ENCODE measurements at regions not wholly inside any gene's neighbourhood (a gene's known extent, or its start where the extent isn't known, plus 50 kb on each side); places are given as distances from the start of the nearest gene placed in this dataset.

DNA sequence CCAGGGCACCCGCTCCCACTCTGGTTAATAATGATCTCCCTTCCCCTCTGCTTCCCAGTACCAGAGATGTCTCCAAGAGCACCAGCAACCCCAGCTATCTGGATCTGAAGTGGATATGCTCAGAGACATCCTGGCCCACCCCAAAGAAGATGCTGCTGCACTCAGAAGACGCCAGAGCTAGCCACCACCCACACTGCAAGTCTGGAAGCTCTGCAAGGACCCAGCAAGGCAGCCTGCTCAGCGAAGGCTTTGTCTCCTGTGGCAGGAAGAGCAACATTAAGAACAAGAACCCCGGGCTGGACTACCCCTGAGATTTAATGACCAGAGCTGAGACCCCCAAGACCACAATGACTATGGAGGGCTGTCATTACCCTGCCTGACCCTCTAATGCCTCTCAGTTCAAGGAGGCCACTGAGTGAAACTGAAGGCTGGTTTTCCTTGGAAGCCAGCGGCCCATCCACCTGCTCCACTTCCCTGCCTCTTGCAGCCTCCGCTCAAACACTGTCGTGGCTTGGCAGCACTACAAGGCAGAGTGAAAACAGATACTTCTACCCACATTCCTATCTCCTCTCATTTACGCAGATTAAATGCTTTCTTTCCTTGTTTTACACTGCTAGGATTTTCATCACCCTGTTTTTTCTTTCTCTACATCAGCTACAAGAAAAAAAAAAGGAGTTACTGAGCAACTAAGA lies 202.2 kb downstream of the SNX10 start:
- Histone ChIP-seq H3K4me1 (no peaks in the 10 kb centered on the region), H3K9me3 (no peaks in the 10 kb centered on the region), H3K36me3 (ENCODE audit: low read depth, missing control alignments) (no peaks in the 10 kb centered on the region), H3K27me3 (no peaks in the 10 kb centered on the region), H3K4me3 (no peak overlapping the region), H3K27ac (no peak overlapping the region)
- DNase-seq: peak; percentile 73
- 84 to 88% methylated on average over 8 of the region's 8 CpGs for WGBS, 2 donors
- intact Hi-C loops (cut with DNase I; ENCODE audit: low total_unique reads): no loop called here
- TF ChIP-seq POLR2A (IDR thresholded peaks at IDR 0.05) (no peak), CTCF (IDR thresholded peaks at IDR 0.05) (no peak)

DNA sequence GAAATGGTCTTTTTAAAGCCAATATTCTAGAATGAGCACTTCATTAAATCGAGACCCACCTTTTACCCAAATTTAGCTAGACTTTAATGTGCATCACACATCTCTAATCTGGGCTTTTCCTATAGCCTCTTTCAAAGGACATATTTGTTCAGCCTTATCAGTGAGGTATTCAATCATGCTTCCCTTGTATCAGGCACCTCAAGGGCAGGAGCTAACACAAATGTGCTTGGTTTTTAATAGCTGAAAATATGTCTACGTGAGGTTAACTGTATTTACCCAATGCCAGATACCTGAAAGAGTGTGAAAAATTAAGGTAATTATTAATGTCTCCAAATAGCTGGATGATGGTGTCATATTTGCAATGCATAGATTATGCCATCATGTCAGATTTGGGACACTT lies 203.9 kb downstream of the SNX10 start:
- Histone ChIP-seq H3K27ac (no peak overlapping the region), H3K4me3 (no peak overlapping the region), H3K27me3 (no peaks in the 10 kb centered on the region), H3K36me3 (ENCODE audit: low read depth, missing control alignments) (no peaks in the 10 kb centered on the region), H3K9me3 (no peaks in the 10 kb centered on the region), H3K4me1 (no peaks in the 10 kb centered on the region)
- intact Hi-C loops (cut with DNase I; ENCODE audit: low total_unique reads): no loop called here
- 72 to 78% methylated on average over 2 of the region's 2 CpGs for WGBS, 2 donors
- no peak for DNase-seq
- TF ChIP-seq POLR2A (IDR thresholded peaks at IDR 0.05): no peak
- no peak for TF ChIP-seq CTCF (IDR thresholded peaks at IDR 0.05)

DNA sequence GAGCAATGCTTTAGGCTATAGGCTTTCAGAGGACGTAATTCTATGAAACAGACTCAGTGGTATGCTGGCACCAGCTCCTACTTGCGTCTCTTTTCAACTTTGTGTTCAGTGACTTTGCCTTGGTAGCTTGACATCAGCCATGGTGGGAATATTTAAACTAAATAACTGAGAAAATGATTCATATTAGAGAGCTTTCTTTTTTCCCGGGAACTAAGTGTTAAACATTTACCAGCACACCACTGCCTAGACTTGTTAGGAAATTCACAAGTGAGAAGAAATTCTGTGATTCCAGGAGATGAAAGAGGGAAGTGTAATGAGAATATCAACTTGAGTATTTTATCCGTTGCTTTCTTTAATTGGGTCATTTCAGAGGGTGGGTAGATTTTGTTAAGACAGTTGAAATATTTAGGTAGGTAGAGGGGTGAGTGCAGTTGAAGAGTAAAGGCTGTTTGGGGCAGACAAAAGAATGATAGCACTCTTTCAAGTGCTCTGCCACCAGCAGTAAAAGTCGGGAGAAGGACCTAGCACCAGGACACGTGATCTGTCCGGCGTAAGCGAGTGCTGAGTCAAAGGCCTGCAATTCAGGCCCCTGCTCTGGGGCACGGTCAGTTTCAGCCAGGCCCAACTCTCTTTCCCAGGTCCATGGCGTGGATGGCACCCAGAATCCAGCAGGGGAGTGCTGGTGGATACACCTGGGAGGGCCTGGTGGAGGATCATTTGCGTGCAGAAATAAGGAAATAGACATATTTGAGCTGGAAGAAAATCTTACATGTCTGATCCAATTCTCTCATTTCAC lies 206.3 kb downstream of the SNX10 start:
- no peaks in the 10 kb centered on the region for H3K27me3 ChIP-seq
- intact Hi-C loops (cut with DNase I; ENCODE audit: low total_unique reads): no loop called here
- no peak for DNase-seq
- no peaks in the 10 kb centered on the region for H3K36me3 ChIP-seq (ENCODE audit: low read depth, missing control alignments)
- 85% methylated on average over 12 of the region's 12 CpGs for WGBS, 2 donors
- no peaks in the 10 kb centered on the region for H3K9me3 ChIP-seq
- TF ChIP-seq CTCF (IDR thresholded peaks at IDR 0.05): no peak
- TF ChIP-seq POLR2A (IDR thresholded peaks at IDR 0.05): no peak
- no peaks in the 10 kb centered on the region for H3K4me1 ChIP-seq
- no peak overlapping the region for H3K4me3 ChIP-seq
- H3K27ac ChIP-seq: no peak overlapping the region

GRCh38 chr7:26499315-26499897 lies 207.7 kb downstream of the SNX10 start:
- WGBS, 2 donors: 90 to 92% methylated on average over 3 of the region's 3 CpGs
- H3K27me3 ChIP-seq: no peaks in the 10 kb centered on the region
- no peak for DNase-seq
- no peaks in the 10 kb centered on the region for H3K4me1 ChIP-seq
- no peaks in the 10 kb centered on the region for H3K36me3 ChIP-seq (ENCODE audit: low read depth, missing control alignments)
- H3K9me3 ChIP-seq: no peaks in the 10 kb centered on the region
- intact Hi-C loops (cut with DNase I; ENCODE audit: low total_unique reads): no loop called here
- H3K4me3 ChIP-seq: no peak overlapping the region
- no peak for TF ChIP-seq CTCF (IDR thresholded peaks at IDR 0.05)
- TF ChIP-seq POLR2A (IDR thresholded peaks at IDR 0.05): no peak
- no peak overlapping the region for H3K27ac ChIP-seq

Data from testis (tissue), 2 donors.